NCI-H146 treated with DMSO at 0.1 percent for 48 hours (cell line): ENCODE measurements at regions not wholly inside any gene's neighbourhood (a gene's known extent, or its start where the extent isn't known, plus 50 kb on each side); places are given as distances from the start of the nearest gene placed in this dataset.
A peak's percentile ranks its signal among the peaks of the same experiment; 100 is the strongest.

Experiments
- DNase-seq: peaks from one replicate; lab custom pipeline; 2025; ENCODE audit not compliant: unreplicated experiment; lab: John Stamatoyannopoulos, UW

- DNase-seq, result no peak
Measured at GRCh38 chr5:25862276-25862675, 1176.1 kb downstream of the CDH9 start.

- peak; percentile 6 for DNase-seq
Measured at GRCh38 chr5:25858019-25858418, 1180.4 kb downstream of the CDH9 start.

GRCh38 chr5:25851301-25851700 is 1187.1 kb downstream of the CDH9 start:
- DNase-seq, result no peak

GRCh38 chr5:25850581-25850980 is 1187.8 kb downstream of the CDH9 start:
- DNase-seq, result no peak

GRCh38 chr5:25849270-25849669 is 1189.1 kb downstream of the CDH9 start:
- no peak for DNase-seq

GRCh38 chr5:25823330-25823873 is 1178.6 kb upstream of the CDH10 start:
- DNase-seq, result no peak
